Activated CD4-positive, alpha-beta memory T cell treated with anti-CD3 and anti-CD28 coated beads, Interleukin-2, amount 10 ng/mL, durations not matched to agents 7 days and 5 days (primary cell): ENCODE measurements at regions not wholly inside any gene's neighbourhood (a gene's known extent, or its start where the extent isn't known, plus 50 kb on each side); places are given as distances from the start of the nearest gene placed in this dataset.

ENCODE experiments used
- CTCF ChIA-PET: fragments of 350-600 bp; sonication (Branson Sonifier 250); formaldehyde crosslinking; loops from one replicate; lab custom pipeline; 2021; ENCODE audit warnings: antibody characterized with exemption, inconsistent platforms; lab: Charles Lee
- POLR2A ChIA-PET: fragments of 350-600 bp; sonication (Branson Sonifier 250); formaldehyde crosslinking; loops from one replicate; lab custom pipeline; 2021; ENCODE audit warnings: antibody characterized with exemption; lab: Charles Lee
- DNase-seq: peaks from one replicate; pipeline ENCODE4 v3.0.0-alpha.2; 2020
- H3K27ac Mint-ChIP-seq: one replicate; pipeline ENCODE4 v1.8.0; 2021; ENCODE audit warnings: mild to moderate bottlenecking, mixed read lengths
- H3K27me3 Mint-ChIP-seq: one replicate; pipeline ENCODE4 v1.8.0; 2021; ENCODE audit warnings: mixed read lengths
- H3K36me3 Mint-ChIP-seq: one replicate; pipeline ENCODE4 v1.8.0; 2021; ENCODE audit warnings: low read depth, mixed read lengths
- H3K4me1 Mint-ChIP-seq: one replicate; pipeline ENCODE4 v1.8.0; 2021; ENCODE audit warnings: mixed read lengths
- H3K4me3 Mint-ChIP-seq: one replicate; pipeline ENCODE4 v1.8.0; 2021; ENCODE audit warnings: mild to moderate bottlenecking, mixed read lengths
- H3K9me3 Mint-ChIP-seq: one replicate; pipeline ENCODE4 v1.8.0; 2021; ENCODE audit warnings: mixed read lengths

GRCh38 chr12:124498275-124499189, 68.9 kb downstream of the NCOR2 start:
- H3K27ac Mint-ChIP-seq = no peak overlapping the region
- no peak for DNase-seq
- H3K4me1 Mint-ChIP-seq = peaks cover 20% of the 10 kb centered on the region
- H3K36me3 Mint-ChIP-seq = peaks cover 4% of the 10 kb centered on the region
- ChIA-PET POLR2A (no interaction called here), CTCF (no interaction called here)
- H3K27me3 Mint-ChIP-seq = no peaks in the 10 kb centered on the region
- H3K4me3 Mint-ChIP-seq = no peak overlapping the region
- H3K9me3 Mint-ChIP-seq = no peaks in the 10 kb centered on the region

- POLR2A ChIA-PET = no interaction called here
- CTCF ChIA-PET = no interaction called here
- H3K27me3 Mint-ChIP-seq = no peaks in the 10 kb centered on the region
Measured at GRCh38 chr12:124497658-124498057, 69.8 kb downstream of the NCOR2 start.

GRCh38 chr12:124497039-124497438, 70.4 kb downstream of the NCOR2 start:
- Mint-ChIP-seq H3K27me3 (no peaks in the 10 kb centered on the region), H3K36me3 (peaks cover 4% of the 10 kb centered on the region), H3K27ac (no peak overlapping the region), H3K4me1 (peaks cover 22% of the 10 kb centered on the region), H3K4me3 (no peak overlapping the region), H3K9me3 (no peaks in the 10 kb centered on the region)
- ChIA-PET POLR2A (no interaction called here), CTCF (no interaction called here)
- no peak for DNase-seq

More at GRCh38 chr12:124497658-124498057, 69.8 kb downstream of the NCOR2 start:
- Mint-ChIP-seq H3K9me3 (no peaks in the 10 kb centered on the region), H3K27ac (no peak overlapping the region), H3K4me3 (no peak overlapping the region), H3K36me3 (peaks cover 4% of the 10 kb centered on the region), H3K4me1 (peaks cover 22% of the 10 kb centered on the region)
- no peak for DNase-seq

GRCh38 chr12:124496584-124496983, 70.8 kb downstream of the NCOR2 start:
- H3K27ac Mint-ChIP-seq = no peak overlapping the region
- peaks cover 22% of the 10 kb centered on the region for H3K4me1 Mint-ChIP-seq
- H3K27me3 Mint-ChIP-seq = no peaks in the 10 kb centered on the region
- H3K9me3 Mint-ChIP-seq = no peaks in the 10 kb centered on the region
- CTCF ChIA-PET = no interaction called here
- POLR2A ChIA-PET = no interaction called here
- DNase-seq = peak; percentile 20
- H3K36me3 Mint-ChIP-seq = peaks cover 4% of the 10 kb centered on the region
- H3K4me3 Mint-ChIP-seq = no peak overlapping the region

- ChIA-PET CTCF (interaction anchor here (0.9 kb wide), 1 partner anchor 50 kb away, joined by 3 read pairs; no protein-coding TSS in a partner anchor), POLR2A (interaction anchor here (1.2 kb wide), 1 partner anchor 42 kb away, joined by 3 read pairs; no protein-coding TSS in a partner anchor)
- H3K4me1 Mint-ChIP-seq = peaks cover 22% of the 10 kb centered on the region
- no peak overlapping the region for H3K27ac Mint-ChIP-seq
- peaks cover 4% of the 10 kb centered on the region for H3K36me3 Mint-ChIP-seq
- no peak overlapping the region for H3K4me3 Mint-ChIP-seq
- H3K27me3 Mint-ChIP-seq = no peaks in the 10 kb centered on the region
- no peaks in the 10 kb centered on the region for H3K9me3 Mint-ChIP-seq
- no peak for DNase-seq
Measured at GRCh38 chr12:124495194-124495983, 72.0 kb downstream of the NCOR2 start.

GRCh38 chr12:124494751-124495129, 72.7 kb downstream of the NCOR2 start:
- Mint-ChIP-seq H3K9me3 (no peaks in the 10 kb centered on the region), H3K36me3 (peaks cover 4% of the 10 kb centered on the region), H3K27me3 (no peaks in the 10 kb centered on the region), H3K4me1 (peaks cover 22% of the 10 kb centered on the region), H3K27ac (no peak overlapping the region), H3K4me3 (no peak overlapping the region)
- DNase-seq = no peak
- ChIA-PET POLR2A (interaction anchor here (1.2 kb wide), 1 partner anchor 41 kb away, joined by 3 read pairs; no protein-coding TSS in a partner anchor), CTCF (interaction anchor here (0.9 to 1.4 kb wide), 2 partner anchors 9 to 51 kb away, joined by 3 read pairs; no protein-coding TSS in a partner anchor)

- CTCF ChIA-PET = interaction anchor here (0.9 to 1.4 kb wide), 3 partner anchors 9 to 52 kb away, joined by 3 to 4 read pairs (median 3); no protein-coding TSS in a partner anchor
- H3K9me3 Mint-ChIP-seq = no peaks in the 10 kb centered on the region
- no peak overlapping the region for H3K4me3 Mint-ChIP-seq
- H3K36me3 Mint-ChIP-seq = peaks cover 4% of the 10 kb centered on the region
- no peaks in the 10 kb centered on the region for H3K27me3 Mint-ChIP-seq
- peaks cover 22% of the 10 kb centered on the region for H3K4me1 Mint-ChIP-seq
- peak overlapping the region; percentile 72 for H3K27ac Mint-ChIP-seq
- DNase-seq = peak; percentile 38
- POLR2A ChIA-PET = interaction anchor here (1.0 to 1.2 kb wide), 3 partner anchors 40 to 52 kb away, joined by 3 to 4 read pairs (median 3); no protein-coding TSS in a partner anchor
Measured at GRCh38 chr12:124493809-124494750, 73.3 kb downstream of the NCOR2 start.

GRCh38 chr12:124492879-124493808, 74.3 kb downstream of the NCOR2 start:
- peaks cover 19% of the 10 kb centered on the region for H3K4me1 Mint-ChIP-seq
- DNase-seq = no peak
- no peaks in the 10 kb centered on the region for H3K27me3 Mint-ChIP-seq
- peaks cover 4% of the 10 kb centered on the region for H3K36me3 Mint-ChIP-seq
- H3K4me3 Mint-ChIP-seq = no peak overlapping the region
- no peak overlapping the region for H3K27ac Mint-ChIP-seq
- H3K9me3 Mint-ChIP-seq = no peaks in the 10 kb centered on the region
- ChIA-PET POLR2A (interaction anchor here (1.0 kb wide), 2 partner anchors 40 to 51 kb away, joined by 3 to 4 read pairs; no protein-coding TSS in a partner anchor), CTCF (interaction anchor here (1.0 to 1.4 kb wide), 2 partner anchors 10 to 24 kb away, joined by 3 to 4 read pairs; no protein-coding TSS in a partner anchor)

GRCh38 chr12:124491856-124492420, 75.5 kb downstream of the NCOR2 start:
- ChIA-PET POLR2A (no interaction called here), CTCF (no interaction called here)
- H3K36me3 Mint-ChIP-seq = peaks cover 4% of the 10 kb centered on the region
- H3K4me3 Mint-ChIP-seq = no peak overlapping the region
- no peaks in the 10 kb centered on the region for H3K27me3 Mint-ChIP-seq
- no peak overlapping the region for H3K27ac Mint-ChIP-seq
- H3K9me3 Mint-ChIP-seq = no peaks in the 10 kb centered on the region
- H3K4me1 Mint-ChIP-seq = peaks cover 19% of the 10 kb centered on the region
- DNase-seq = no peak

- no peaks in the 10 kb centered on the region for H3K9me3 Mint-ChIP-seq
- H3K36me3 Mint-ChIP-seq = peaks cover 4% of the 10 kb centered on the region
- POLR2A ChIA-PET = no interaction called here
- H3K27ac Mint-ChIP-seq = no peak overlapping the region
- no peak for DNase-seq
- peaks cover 19% of the 10 kb centered on the region for H3K4me1 Mint-ChIP-seq
- H3K27me3 Mint-ChIP-seq = no peaks in the 10 kb centered on the region
- H3K4me3 Mint-ChIP-seq = no peak overlapping the region
- CTCF ChIA-PET = no interaction called here
Measured at GRCh38 chr12:124491310-124491709, 76.1 kb downstream of the NCOR2 start.
